GM23338 (cell line): ENCODE measurements at regions not wholly inside any gene's neighbourhood (a gene's known extent, or its start where the extent isn't known, plus 50 kb on each side); places are given as distances from the start of the nearest gene placed in this dataset.

Experiments used
- ATAC-seq: fragments of 200-7000 bp; cut with Tn5 transposase; 3 replicates; pipeline ENCODE4 v1.9.1; 2020
- DNase-seq: peaks from one replicate; pipeline ENCODE4 v3.0.0-alpha.2; 2015; ENCODE audit warnings: low spot score
- H2AFZ ChIP-seq: fragments of 200-600 bp; sonication (generic); 2 replicates; pipeline ENCODE4 v1.8.0; 2016; ENCODE audit warnings: antibody characterized with exemption, mild to moderate bottlenecking, moderate library complexity
- H3F3A ChIP-seq: fragments of 200-600 bp; sonication (generic); replicated peaks from 2 replicates; pipeline ENCODE4 v1.8.0; 2017; ENCODE audit warnings: antibody characterized with exemption, mixed run types, low read depth
- H3K27ac ChIP-seq: fragments of 200-600 bp; sonication (generic); 2 replicates; pipeline ENCODE4 v1.6.1; 2016; ENCODE audit warnings: low read depth
- H3K27me3 ChIP-seq: fragments of 200-600 bp; sonication (generic); 2 replicates; pipeline ENCODE4 v1.8.0; 2016; ENCODE audit warnings: mild to moderate bottlenecking, mixed run types, moderate library complexity; ENCODE audit not compliant: insufficient read depth
- H3K36me3 ChIP-seq: fragments of 200-600 bp; sonication (generic); 2 replicates; pipeline ENCODE4 v1.8.0; 2016; ENCODE audit warnings: mild to moderate bottlenecking; ENCODE audit not compliant: insufficient read depth
- H3K4me1 ChIP-seq: fragments of 200-600 bp; sonication (generic); 2 replicates; pipeline ENCODE4 v1.8.0; 2016; ENCODE audit warnings: mild to moderate bottlenecking, moderate library complexity; ENCODE audit not compliant: insufficient read depth
- H3K4me2 ChIP-seq: fragments of 200-600 bp; sonication (generic); 2 replicates; pipeline ENCODE4 v1.7.1; 2017; ENCODE audit warnings: mixed run types
- H3K4me3 ChIP-seq: fragments of 200-600 bp; sonication (generic); 2 replicates; pipeline ENCODE4 v1.6.1; 2016; ENCODE audit warnings: mixed run types
- H3K79me2 ChIP-seq: fragments of 200-600 bp; sonication (generic); replicated peaks from 2 replicates; pipeline ENCODE4 v1.8.0; 2017; ENCODE audit warnings: mild to moderate bottlenecking; ENCODE audit not compliant: insufficient read depth
- H3K9me2 ChIP-seq: fragments of 200-600 bp; sonication (generic); 2 replicates; pipeline ENCODE4 v1.8.0; 2017; ENCODE audit not compliant: insufficient read depth
- H4K20me1 ChIP-seq: fragments of 200-600 bp; sonication (generic); replicated peaks from 2 replicates; pipeline ENCODE4 v1.8.0; 2017; ENCODE audit warnings: mild to moderate bottlenecking; ENCODE audit not compliant: insufficient read depth
- H3K27ac Mint-ChIP-seq: 2 replicates; pipeline ENCODE4 v1.8.0; 2020; ENCODE audit warnings: inconsistent platforms, mild to moderate bottlenecking, moderate library complexity, mixed read lengths
- H3K27me3 Mint-ChIP-seq: 3 replicates; pipeline ENCODE4 v1.8.0; 2022; ENCODE audit warnings: low read depth, mild to moderate bottlenecking, moderate library complexity, mixed read lengths, inconsistent platforms; ENCODE audit not compliant: insufficient read depth, poor library complexity
- H3K36me3 Mint-ChIP-seq: 3 replicates; pipeline ENCODE4 v1.8.0; 2021; ENCODE audit warnings: low read depth, mild to moderate bottlenecking, inconsistent platforms, moderate library complexity, mixed read lengths
- H3K4me1 Mint-ChIP-seq: 3 replicates; pipeline ENCODE4 v1.8.0; 2020; ENCODE audit warnings: mild to moderate bottlenecking, inconsistent platforms, mixed read lengths
- H3K4me3 Mint-ChIP-seq: 3 replicates; pipeline ENCODE4 v1.8.0; 2021; ENCODE audit warnings: moderate library complexity, mild to moderate bottlenecking, inconsistent platforms, mixed read lengths
- H3K9me3 Mint-ChIP-seq: 3 replicates; pipeline ENCODE4 v1.8.0; 2020; ENCODE audit warnings: moderate library complexity, mild to moderate bottlenecking, inconsistent platforms, mixed read lengths
- CREB1 ChIP-seq: fragments of 250-450 bp; sonication (Bioruptor Pico); IDR thresholded peaks from 2 replicates; pipeline ENCODE4 v1.5.0; 2020; ENCODE audit warnings: low read depth, mild to moderate bottlenecking, moderate library complexity
- EZH2 ChIP-seq: fragments of 200-600 bp; sonication (generic); IDR thresholded peaks from one replicate; pipeline ENCODE4 v1.8.0; 2017; ENCODE audit warnings: antibody characterized with exemption, mild to moderate bottlenecking, low read depth; ENCODE audit not compliant: unreplicated experiment
- POLR2AphosphoS5 ChIP-seq: IDR thresholded peaks from 2 replicates; pipeline ENCODE4 v1.6.1; 2016; ENCODE audit warnings: antibody characterized with exemption, low read depth
- ZNF114 ChIP-seq: fragments of 250-450 bp; sonication (Bioruptor Pico); IDR thresholded peaks from 2 replicates; pipeline ENCODE4 v1.5.0; 2020; ENCODE audit warnings: mild to moderate bottlenecking, moderate library complexity
- ZNF331 ChIP-seq: fragments of 250-450 bp; sonication (Bioruptor Pico); IDR thresholded peaks from 2 replicates; pipeline ENCODE4 v1.5.0; 2020; ENCODE audit warnings: low read depth, mild to moderate bottlenecking, moderate library complexity
- TF ChIP-seq, protein P1 (sequence below): IDR thresholded peaks from one replicate; pipeline ENCODE4 v1.6.1; 2018; ENCODE audit warnings: antibody characterized with exemption; ENCODE audit not compliant: unreplicated experiment
- TF ChIP-seq, protein P2 (sequence below), 2 experiments: fragments of 200-600 bp in 1 of 2; sonication (generic) in 1 of 2; conservative IDR thresholded peaks; 2 replicates each; pipeline versions ENCODE4 v1.5.1 to v1.6.1; 2016 to 2017; ENCODE audit warnings: antibody characterized with exemption in 2 of 2, low read depth in 2 of 2, mild to moderate bottlenecking in 2 of 2, moderate library complexity in 1 of 2
- TF ChIP-seq, protein P3 (sequence below): fragments of 250-450 bp; sonication (Bioruptor Pico); IDR thresholded peaks from 2 replicates; pipeline ENCODE4 v1.5.0; 2020; ENCODE audit warnings: mild to moderate bottlenecking, moderate library complexity

DNA sequence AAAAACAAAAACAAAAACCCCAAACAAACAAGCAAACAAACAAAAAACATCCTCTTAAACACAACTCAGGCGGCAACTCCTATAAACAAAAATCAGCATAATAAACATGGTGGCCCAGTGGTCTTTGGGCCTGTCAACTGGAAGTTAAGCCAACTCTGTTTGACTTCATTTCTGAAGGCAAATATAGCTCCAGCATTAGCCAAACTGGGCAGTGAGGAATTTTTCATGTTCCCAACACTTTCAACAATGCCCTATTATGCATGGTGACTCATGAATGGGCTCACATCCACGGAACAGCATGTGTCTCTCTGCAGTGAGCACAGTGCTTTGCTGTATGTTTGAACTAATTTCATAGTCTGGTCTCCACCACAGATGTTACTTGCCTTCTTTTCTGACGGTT lies 143.9 kb upstream of the STC2 start:
- TF ChIP-seq, protein P1, sequence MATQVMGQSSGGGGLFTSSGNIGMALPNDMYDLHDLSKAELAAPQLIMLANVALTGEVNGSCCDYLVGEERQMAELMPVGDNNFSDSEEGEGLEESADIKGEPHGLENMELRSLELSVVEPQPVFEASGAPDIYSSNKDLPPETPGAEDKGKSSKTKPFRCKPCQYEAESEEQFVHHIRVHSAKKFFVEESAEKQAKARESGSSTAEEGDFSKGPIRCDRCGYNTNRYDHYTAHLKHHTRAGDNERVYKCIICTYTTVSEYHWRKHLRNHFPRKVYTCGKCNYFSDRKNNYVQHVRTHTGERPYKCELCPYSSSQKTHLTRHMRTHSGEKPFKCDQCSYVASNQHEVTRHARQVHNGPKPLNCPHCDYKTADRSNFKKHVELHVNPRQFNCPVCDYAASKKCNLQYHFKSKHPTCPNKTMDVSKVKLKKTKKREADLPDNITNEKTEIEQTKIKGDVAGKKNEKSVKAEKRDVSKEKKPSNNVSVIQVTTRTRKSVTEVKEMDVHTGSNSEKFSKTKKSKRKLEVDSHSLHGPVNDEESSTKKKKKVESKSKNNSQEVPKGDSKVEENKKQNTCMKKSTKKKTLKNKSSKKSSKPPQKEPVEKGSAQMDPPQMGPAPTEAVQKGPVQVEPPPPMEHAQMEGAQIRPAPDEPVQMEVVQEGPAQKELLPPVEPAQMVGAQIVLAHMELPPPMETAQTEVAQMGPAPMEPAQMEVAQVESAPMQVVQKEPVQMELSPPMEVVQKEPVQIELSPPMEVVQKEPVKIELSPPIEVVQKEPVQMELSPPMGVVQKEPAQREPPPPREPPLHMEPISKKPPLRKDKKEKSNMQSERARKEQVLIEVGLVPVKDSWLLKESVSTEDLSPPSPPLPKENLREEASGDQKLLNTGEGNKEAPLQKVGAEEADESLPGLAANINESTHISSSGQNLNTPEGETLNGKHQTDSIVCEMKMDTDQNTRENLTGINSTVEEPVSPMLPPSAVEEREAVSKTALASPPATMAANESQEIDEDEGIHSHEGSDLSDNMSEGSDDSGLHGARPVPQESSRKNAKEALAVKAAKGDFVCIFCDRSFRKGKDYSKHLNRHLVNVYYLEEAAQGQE = no peak
- no peak for TF ChIP-seq EZH2
- TF ChIP-seq ZNF114 = no peak
- no peak for TF ChIP-seq POLR2AphosphoS5
- TF ChIP-seq CREB1 (CRISPR knock-in tag) = no peak
- TF ChIP-seq, protein P2, sequence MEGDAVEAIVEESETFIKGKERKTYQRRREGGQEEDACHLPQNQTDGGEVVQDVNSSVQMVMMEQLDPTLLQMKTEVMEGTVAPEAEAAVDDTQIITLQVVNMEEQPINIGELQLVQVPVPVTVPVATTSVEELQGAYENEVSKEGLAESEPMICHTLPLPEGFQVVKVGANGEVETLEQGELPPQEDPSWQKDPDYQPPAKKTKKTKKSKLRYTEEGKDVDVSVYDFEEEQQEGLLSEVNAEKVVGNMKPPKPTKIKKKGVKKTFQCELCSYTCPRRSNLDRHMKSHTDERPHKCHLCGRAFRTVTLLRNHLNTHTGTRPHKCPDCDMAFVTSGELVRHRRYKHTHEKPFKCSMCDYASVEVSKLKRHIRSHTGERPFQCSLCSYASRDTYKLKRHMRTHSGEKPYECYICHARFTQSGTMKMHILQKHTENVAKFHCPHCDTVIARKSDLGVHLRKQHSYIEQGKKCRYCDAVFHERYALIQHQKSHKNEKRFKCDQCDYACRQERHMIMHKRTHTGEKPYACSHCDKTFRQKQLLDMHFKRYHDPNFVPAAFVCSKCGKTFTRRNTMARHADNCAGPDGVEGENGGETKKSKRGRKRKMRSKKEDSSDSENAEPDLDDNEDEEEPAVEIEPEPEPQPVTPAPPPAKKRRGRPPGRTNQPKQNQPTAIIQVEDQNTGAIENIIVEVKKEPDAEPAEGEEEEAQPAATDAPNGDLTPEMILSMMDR (conservative IDR thresholded peaks at IDR 0.05; ENCODE audit: low read depth in 2 of 2) = no peak
- DNase-seq (no peak), ATAC-seq (no peak)
- Histone ChIP-seq H3K4me3 (no peak overlapping the region), H3K36me3 (no peaks in the 10 kb centered on the region), H3K79me2 (no peaks in the 10 kb centered on the region), H3K4me2 (no peak overlapping the region), H2AFZ (no peak overlapping the region), H3F3A (no peaks in the 10 kb centered on the region), H4K20me1 (no peaks in the 10 kb centered on the region), H3K27ac (no peak overlapping the region), H3K27me3 (no peaks in the 10 kb centered on the region), H3K9me2 (no peaks in the 10 kb centered on the region), H3K4me1 (no peaks in the 10 kb centered on the region)
- H3K4me3 Mint-ChIP-seq = no peak overlapping the region
- H3K9me3 Mint-ChIP-seq = 0 out of 3 replicates have a peak, but pooled peaks cover 1% of the 10 kb centered on the region
- peaks cover 5% of the 10 kb centered on the region; the same call in 1 of the 3 replicates for H3K4me1 Mint-ChIP-seq
- H3K36me3 Mint-ChIP-seq = no peaks in the 10 kb centered on the region
- H3K27me3 Mint-ChIP-seq = peaks cover 5% of the 10 kb centered on the region
- H3K27ac Mint-ChIP-seq = no peak overlapping the region

DNA sequence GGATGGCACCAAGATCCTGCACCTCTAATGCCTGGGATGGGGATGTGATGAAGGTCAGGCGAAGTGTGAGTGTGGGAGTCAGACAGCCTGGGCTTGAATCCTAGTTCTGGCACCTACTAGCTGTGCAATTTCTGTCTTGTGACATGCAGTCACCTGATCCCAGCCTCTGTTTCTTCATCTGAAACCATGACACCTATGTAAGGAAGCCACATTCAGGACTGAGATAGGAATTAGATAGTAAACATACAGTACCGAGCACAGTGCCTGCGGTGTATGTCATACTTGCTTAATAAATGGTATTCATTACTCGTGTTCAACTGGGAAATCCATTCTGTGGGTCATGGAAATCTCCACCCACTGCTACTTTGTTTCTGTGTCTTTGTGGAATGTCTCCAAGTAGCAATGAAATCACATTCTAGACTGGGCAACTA lies 140.6 kb upstream of the STC2 start:
- no peaks in the 10 kb centered on the region for H3K36me3 ChIP-seq
- ATAC-seq (no peak), DNase-seq (no peak)
- no peaks in the 10 kb centered on the region; the same call in 1 of the 2 replicates for H3K9me2 ChIP-seq
- H3K79me2 ChIP-seq = no peaks in the 10 kb centered on the region
- no peaks in the 10 kb centered on the region for H3F3A ChIP-seq
- H3K4me1 ChIP-seq = no peaks in the 10 kb centered on the region
- Mint-ChIP-seq H3K9me3 (peaks cover 20% of the 10 kb centered on the region), H3K4me3 (no peak overlapping the region), H3K4me1 (peaks cover 3% of the 10 kb centered on the region; the same call in 1 of the 3 replicates), H3K27me3 (peaks cover 5% of the 10 kb centered on the region), H3K36me3 (no peaks in the 10 kb centered on the region), H3K27ac (no peak overlapping the region)
- no peak overlapping the region for H3K4me3 ChIP-seq
- no peaks in the 10 kb centered on the region for H3K27me3 ChIP-seq
- H3K4me2 ChIP-seq = no peak overlapping the region
- no peak overlapping the region for H2AFZ ChIP-seq
- no peaks in the 10 kb centered on the region for H4K20me1 ChIP-seq
- no peak overlapping the region for H3K27ac ChIP-seq
- TF ChIP-seq, protein P3, sequence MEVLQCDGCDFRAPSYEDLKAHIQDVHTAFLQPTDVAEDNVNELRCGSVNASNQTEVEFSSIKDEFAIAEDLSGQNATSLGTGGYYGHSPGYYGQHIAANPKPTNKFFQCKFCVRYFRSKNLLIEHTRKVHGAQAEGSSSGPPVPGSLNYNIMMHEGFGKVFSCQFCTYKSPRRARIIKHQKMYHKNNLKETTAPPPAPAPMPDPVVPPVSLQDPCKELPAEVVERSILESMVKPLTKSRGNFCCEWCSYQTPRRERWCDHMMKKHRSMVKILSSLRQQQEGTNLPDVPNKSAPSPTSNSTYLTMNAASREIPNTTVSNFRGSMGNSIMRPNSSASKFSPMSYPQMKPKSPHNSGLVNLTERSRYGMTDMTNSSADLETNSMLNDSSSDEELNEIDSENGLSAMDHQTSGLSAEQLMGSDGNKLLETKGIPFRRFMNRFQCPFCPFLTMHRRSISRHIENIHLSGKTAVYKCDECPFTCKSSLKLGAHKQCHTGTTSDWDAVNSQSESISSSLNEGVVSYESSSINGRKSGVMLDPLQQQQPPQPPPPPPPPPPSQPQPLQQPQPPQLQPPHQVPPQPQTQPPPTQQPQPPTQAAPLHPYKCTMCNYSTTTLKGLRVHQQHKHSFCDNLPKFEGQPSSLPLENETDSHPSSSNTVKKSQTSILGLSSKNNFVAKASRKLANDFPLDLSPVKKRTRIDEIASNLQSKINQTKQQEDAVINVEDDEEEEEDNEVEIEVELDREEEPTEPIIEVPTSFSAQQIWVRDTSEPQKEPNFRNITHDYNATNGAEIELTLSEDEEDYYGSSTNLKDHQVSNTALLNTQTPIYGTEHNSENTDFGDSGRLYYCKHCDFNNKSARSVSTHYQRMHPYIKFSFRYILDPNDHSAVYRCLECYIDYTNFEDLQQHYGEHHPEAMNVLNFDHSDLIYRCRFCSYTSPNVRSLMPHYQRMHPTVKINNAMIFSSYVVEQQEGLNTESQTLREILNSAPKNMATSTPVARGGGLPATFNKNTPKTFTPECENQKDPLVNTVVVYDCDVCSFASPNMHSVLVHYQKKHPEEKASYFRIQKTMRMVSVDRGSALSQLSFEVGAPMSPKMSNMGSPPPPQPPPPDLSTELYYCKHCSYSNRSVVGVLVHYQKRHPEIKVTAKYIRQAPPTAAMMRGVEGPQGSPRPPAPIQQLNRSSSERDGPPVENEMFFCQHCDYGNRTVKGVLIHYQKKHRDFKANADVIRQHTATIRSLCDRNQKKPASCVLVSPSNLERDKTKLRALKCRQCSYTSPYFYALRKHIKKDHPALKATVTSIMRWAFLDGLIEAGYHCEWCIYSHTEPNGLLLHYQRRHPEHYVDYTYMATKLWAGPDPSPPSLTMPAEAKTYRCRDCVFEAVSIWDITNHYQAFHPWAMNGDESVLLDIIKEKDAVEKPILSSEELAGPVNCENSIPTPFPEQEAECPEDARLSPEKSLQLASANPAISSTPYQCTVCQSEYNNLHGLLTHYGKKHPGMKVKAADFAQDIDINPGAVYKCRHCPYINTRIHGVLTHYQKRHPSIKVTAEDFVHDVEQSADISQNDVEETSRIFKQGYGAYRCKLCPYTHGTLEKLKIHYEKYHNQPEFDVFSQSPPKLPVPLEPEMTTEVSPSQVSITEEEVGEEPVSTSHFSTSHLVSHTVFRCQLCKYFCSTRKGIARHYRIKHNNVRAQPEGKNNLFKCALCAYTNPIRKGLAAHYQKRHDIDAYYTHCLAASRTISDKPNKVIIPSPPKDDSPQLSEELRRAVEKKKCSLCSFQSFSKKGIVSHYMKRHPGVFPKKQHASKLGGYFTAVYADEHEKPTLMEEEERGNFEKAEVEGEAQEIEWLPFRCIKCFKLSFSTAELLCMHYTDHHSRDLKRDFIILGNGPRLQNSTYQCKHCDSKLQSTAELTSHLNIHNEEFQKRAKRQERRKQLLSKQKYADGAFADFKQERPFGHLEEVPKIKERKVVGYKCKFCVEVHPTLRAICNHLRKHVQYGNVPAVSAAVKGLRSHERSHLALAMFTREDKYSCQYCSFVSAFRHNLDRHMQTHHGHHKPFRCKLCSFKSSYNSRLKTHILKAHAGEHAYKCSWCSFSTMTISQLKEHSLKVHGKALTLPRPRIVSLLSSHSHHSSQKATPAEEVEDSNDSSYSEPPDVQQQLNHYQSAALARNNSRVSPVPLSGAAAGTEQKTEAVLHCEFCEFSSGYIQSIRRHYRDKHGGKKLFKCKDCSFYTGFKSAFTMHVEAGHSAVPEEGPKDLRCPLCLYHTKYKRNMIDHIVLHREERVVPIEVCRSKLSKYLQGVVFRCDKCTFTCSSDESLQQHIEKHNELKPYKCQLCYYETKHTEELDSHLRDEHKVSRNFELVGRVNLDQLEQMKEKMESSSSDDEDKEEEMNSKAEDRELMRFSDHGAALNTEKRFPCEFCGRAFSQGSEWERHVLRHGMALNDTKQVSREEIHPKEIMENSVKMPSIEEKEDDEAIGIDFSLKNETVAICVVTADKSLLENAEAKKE (CRISPR knock-in tag) = no peak
- TF ChIP-seq, protein P2 (conservative IDR thresholded peaks at IDR 0.05; ENCODE audit: low read depth in 2 of 2) = no peak
- TF ChIP-seq ZNF331 (CRISPR knock-in tag) (no peak), EZH2 (no peak)
